HG03066 (cell line): ENCODE measurements at regions not wholly inside any gene's neighbourhood (a gene's known extent, or its start where the extent isn't known, plus 50 kb on each side); places are given as distances from the start of the nearest gene placed in this dataset.

Experiments used
- ATAC-seq: cut with Tn5 transposase; IDR thresholded peaks from one replicate; pipeline ENCODE4 v1.9.1; 2021; ENCODE audit warnings: low read depth; ENCODE audit not compliant: unreplicated experiment

DNA sequence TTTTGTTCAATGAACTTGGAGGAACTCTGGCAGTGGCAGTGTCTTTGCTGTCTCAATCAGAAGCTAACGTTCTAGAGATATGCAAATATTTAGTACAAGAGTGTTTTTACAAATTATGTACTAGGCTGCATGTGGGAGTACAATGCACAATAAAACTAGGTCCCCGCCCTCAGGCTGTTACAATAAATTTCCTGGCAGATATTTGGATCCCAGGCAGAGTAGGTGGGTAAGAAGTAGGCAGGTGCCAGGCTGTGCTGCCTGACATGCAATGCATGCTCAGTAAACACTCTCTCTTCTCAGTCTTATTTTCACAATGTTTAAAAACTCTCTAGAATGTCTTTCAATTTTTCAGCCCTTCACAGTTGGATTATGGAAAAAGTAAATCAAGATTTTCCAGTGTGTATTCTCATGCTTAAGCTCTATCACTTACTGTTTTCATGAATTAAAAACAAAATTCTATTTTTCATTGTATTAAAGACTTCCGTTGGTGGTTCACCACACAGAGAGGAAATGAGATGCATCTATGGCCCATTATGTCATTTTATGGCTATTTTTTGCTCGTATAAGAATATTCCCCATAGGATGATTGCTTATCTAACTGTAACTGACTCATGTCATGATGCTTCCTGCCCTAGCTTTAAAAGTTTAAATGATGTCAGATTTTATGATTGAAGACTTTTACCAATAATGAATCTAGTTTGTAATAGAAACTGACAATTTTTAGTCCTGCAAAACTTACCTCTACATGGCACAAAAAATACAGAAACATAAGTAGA, 346.1 kb downstream of the RND3 start:
- ATAC-seq = no peak

DNA sequence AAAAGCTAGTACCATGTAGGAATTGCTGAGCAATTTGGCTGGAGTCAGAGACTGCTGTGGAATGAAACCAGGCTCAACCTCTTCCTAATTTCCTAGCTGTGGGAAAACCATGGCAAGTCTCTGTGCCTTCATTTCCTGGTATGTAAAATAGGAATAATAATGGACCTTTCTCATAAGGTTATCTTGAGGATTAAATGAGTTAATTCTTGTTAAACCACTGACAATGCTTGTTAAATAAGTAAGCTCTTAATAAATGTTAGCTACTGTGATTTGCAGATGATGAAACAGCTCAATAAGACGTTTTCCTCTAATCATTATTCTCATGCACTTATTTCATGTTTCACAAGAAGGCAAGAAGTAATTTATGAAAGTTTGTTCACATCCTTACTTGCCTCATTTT, 346.7 kb downstream of the RND3 start:
- no peak for ATAC-seq

DNA sequence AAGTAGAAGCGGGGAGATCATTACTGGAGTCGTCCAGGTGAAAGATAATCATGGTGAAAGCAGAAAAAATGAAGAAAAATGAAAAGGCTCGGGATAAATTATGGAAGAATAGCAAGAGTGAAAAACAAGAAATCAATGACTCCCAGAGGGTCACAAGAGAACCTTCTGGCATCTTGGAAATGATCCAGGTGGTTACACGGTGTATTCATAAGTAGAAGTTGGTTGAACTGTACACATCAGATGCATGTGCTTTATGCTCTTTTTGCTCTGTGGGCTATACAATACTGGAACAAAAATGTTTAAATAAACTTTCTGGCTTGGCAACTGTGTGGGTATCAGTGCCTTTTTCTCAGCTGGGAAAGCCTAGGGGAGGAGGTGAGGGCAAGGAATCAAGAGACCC, 348.9 kb downstream of the RND3 start:
- no peak for ATAC-seq

DNA sequence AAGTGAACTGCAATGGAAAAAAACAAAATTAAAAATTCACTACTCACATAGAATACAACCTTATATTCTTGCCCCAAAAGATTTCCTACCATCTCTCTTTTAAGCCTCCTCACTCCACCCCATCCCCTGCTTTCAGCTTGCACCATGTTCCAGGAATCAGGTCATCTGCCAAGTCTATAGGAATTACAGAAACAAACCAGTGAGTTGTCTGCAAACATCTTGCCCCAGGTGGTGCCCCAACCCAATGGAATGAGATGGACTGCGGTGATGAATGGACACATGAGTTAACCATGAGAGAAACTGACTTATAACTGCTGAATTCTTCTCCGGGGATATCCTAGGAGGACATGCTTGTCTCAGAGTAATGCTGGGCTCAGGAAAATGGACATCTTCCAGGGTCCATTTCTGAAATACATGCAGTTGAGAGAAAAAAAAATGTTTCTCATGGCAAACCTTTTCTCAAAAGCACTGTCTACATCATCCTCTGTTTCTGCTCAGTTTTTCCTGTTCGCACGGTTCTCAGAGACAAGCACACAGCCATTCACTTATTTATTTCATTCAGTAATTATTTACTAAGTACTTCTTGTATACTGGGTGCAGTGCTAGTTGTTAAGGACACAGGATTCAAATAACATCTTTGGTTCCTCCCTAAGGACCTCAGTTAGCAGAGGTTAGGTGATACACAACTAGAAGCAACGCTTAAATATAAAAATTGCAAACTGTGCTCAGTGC, 350.0 kb downstream of the RND3 start:
- no peak for ATAC-seq

DNA sequence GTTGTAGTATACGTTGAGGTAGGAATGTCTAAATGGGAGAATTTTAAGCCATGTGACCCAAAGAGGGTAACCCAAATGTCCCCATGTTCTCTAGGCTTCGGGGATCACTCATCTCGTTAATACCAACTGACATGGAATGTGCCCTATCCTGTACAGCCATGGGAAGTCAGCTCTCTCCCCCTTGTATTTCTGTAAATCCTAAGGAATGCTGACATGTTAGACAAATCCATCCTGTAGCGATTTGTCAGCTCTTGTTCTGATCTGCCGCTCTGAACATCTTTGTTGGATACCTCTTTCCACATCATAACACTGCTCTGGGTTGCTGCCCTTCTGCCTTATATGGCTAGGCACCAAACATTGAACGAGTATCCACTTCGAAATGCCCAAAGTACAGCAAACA, 350.6 kb downstream of the RND3 start:
- no peak for ATAC-seq

DNA sequence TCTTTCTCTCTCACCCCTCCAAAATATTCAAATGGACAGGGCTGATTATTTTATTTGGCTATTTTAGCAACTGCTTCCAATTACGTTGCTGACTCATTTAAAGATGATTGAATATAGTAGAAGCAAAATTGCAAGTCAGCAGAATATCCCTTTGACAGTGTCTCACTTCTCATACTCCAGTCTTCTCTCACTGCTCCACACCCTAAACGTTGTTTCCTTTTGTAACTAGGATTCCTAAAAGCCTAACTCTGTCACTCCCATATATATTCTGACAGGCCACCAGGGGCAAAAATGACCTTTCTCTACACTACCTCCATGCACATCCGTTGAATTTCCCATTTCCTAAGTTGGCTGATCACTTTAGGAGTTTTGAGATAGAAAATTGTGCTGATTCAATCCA, 351.1 kb downstream of the RND3 start:
- no peak for ATAC-seq

DNA sequence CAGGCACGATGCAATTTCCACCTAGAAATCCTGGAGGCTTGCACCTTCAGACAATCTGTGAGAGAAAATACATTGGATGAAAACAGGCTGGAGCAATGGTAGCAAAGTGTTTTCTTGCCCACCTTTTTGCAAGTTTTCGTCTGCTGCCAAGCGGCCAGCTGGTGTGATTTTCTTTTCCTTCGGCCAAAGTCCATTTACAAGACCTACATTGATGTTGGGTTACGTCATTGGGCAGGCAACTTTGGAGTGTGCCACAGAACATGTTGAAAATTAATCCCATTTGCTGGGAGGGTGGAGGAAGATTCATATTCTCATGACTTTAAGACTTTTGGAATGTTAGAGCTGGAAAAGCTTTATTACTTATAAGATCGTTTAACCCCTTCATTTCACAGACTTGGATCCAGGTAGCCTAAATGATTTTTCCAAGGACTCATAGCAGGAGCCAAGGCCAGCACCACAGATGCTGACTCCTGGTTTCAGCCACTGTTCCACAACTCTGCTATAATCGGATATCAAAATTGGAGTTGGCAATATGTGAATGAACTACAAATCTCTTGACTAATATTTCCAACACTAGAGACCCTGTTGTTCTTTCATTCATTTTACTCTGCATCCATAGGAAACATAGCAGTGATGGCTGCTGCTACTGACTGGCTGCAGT, 352.1 kb downstream of the RND3 start:
- no peak for ATAC-seq

DNA sequence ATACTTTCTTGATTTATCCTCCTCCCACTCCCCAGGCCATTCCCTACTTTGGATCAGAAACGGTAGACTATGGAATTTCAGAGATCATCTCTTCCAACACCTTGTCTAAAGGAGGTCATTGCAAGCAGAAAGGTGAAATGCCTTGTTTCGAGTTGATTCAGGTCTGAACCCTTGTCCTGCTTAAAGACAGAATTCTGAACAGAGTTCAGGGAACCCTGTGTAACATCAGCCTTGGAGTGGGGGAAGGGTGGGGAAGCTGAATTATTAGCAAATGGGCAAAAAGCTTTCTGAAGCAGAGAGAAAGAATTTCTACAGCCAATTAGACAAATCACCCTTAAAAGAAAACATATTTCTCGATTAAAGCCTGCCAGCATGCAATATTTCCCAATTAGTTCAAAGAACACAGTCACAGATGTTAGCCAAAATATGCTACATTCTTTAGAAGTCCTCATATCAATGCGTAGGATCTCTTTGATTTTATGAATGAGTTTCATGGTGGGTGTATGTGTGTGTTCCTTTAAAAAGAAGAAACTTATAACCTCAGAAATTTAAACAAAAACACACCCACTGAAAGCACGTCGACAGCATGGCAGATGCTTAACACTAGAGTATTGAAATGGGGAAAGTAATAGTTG, 353.1 kb downstream of the RND3 start:
- ATAC-seq = no peak

DNA sequence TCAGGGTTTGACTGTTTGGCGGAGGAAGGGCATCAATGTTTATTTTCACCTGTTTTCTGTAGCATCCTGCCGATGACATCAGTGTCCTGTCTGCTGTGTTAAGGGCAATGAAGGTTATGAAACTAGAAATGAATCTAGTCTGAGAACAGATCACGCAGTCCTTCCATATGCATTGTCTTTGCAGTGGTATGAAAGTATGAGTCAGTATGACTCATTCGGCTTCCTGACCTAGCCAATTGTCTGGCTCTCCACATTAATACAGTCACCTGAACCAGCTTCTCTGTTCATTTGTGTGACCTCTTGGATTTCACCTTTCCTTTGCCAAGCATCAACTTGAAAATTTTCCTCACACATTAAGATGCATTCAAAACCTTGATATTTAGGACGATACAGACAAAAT, 353.8 kb downstream of the RND3 start:
- peak; percentile 93 for ATAC-seq

DNA sequence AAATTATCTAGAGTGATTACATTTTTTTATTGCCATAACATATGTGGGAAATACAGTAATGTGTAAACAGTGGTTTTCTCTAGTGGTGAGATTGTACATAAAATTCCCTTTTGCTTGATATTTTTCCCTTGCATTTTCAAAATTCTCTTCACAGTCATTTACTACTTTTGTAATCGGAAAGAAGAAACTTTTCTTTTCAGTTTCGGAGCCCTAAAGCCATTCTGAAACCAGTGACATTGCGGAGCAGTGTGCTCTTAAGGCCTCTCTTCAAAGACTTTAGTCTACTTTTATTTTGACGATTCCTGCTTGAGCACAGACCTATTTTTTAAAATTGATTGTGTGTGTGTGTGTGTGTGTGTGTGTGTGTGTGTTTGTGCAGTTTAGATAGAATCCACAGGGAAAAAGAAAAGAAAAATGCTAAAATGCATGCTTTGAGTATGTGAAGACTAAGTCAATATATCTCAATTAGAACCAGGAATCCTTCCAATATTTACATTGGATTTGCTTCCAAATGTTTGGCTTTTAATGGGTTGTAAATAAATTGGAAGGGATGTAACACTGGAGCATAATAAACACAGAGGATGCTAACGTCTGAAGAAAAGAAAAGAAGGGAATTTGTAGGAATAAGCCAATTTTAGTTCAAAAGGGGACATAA, 357.4 kb downstream of the RND3 start:
- ATAC-seq = no peak

DNA sequence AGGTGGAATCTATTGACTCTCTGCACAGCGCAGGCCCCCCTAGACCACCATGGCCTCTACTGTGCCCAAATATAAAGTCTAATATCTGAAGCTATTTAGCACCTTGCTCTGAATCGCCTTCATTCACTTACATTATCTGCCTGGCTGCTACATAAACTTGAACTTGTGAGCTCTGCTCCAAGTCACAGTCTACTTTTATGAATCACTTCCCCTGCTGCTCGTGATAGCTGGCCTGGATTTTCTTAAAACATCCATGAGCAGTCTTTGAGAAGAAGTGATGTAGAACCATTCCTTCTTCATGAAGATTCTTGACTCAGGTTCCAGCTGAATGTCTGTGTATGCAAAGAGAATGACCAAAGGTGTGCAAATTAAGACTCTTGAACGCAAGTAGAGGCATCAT, 359.5 kb downstream of the RND3 start:
- ATAC-seq = no peak

DNA sequence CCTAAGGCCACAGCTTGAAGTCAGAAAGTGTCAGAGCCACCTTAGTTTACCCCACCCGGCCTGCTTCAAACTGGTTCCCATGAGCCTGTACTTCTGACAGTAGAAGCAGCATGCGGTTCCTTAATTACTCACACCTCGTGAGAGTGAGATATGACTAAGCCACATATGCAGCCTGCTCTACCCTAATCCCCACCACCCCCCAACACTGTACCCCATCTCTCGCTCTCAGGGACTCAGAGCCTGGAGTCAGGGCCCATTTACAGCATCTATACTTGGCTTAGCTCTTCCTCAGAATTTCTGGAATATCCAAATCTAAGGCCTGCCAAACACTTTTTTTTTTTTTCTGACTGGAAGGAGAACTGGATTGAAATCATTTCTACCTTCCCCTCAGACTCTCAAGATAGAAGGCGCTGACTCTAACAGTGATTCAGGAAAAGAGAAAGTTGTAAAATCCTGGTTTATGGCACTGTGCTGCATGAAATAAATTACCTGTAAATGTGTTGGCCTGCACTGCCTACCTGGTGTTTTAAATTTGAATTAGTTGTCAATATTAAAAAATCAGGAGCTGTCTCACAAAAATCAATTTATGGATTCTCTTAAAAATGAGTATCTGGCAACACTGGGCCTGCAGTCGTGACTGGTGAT, 360.0 kb downstream of the RND3 start:
- no peak for ATAC-seq

DNA sequence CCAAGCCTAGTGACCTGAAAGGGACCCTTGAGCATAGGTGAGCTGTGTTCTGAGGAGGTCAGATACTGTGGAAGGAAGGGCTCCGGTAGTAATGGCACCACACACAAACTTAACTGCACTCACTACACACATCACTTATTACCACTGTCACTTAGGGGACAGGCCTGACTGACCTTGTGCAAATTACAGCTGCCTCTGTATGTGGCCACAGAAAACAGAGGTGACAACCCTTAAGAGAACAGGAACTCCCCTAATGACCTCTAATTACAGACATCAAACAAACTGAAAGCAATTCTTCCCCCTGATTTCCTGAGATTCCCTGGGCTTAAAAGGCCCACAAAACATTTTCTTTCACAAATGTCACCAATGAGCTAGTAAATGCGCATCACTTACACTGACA, 360.6 kb downstream of the RND3 start:
- no peak for ATAC-seq

DNA sequence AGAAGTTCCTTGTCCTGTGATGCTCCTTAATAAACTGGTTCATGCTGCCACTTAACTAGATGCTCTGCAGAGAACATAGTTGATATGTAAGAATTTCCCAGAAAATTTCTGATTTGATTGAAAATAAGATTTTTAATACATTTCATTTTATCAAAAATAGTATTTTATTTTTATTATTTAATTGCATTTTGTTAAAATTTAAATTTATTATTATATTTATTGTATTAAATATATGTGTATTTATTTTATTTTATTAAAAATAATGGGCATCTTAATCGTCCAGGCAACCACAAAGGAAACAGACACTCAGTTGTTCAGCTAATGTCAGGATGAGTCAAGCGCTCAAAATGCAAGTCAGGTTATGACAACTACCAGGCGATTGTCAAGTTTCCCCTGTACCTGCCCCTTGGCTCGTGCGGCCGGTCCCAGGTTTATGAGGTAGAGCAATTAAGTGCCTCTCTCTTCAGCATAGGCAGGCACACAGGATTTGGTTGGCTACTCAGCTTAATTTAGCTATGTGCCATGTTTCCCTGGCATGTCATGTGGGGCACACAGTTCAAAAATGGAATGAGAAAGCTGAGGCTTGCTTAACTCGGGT, 361.2 kb downstream of the RND3 start:
- no peak for ATAC-seq

DNA sequence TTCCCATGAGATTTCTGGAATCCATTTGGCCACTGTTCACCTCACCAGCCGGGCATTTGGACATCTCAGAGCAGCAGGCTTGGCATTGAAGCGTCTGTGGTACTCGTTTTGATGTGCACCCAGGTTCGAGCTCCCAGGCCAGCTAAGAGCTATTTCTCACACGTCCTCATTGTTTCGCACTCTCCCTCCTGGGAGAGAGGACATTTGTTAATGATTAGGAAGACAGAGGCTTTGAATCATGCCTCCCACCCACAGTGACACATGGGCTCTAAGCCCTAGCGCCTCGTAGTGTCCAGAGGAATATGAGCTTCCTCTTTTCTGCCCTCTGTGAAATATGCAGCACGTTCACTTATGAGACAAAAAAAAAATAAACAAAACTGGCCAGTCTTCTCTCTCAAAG, 361.8 kb downstream of the RND3 start:
- ATAC-seq = no peak

DNA sequence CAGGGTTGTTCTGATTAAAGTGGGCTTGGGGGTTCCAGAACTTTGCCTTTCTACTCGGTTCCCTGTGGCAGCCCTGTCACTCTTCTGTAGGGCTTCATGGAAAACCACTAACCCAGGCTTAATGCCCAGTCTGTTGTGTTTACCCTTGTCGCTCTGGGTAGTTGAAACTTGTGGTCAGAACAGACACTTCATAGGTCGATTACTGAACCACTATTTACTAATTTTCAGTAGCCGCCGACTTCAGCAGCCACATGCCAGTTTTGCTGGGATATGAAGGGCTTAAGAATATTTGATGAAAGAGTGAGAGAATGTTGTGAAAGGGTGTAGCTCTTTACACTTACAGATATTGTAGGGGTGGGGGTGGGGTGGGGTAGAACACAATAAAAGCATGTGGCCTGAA, 362.3 kb downstream of the RND3 start:
- no peak for ATAC-seq

DNA sequence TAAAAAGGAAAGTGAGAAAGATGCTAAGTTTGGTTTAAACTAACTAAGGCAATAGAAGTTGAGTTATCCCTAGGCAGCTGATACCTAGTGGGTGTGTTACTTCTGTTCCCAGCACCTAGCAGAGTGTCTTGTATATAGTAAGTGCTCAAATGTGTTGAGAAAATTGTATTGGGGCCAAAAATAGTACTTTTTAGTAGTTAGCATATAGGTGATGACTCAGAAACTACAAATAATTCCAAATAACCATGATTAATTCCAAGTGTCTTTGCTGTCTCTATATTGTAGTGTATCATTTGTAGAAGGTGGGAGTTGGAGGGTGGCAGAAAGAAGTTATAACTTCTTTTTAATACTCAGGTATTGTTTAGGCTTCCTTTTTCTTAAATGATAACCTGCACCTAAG, 362.7 kb downstream of the RND3 start:
- no peak for ATAC-seq

DNA sequence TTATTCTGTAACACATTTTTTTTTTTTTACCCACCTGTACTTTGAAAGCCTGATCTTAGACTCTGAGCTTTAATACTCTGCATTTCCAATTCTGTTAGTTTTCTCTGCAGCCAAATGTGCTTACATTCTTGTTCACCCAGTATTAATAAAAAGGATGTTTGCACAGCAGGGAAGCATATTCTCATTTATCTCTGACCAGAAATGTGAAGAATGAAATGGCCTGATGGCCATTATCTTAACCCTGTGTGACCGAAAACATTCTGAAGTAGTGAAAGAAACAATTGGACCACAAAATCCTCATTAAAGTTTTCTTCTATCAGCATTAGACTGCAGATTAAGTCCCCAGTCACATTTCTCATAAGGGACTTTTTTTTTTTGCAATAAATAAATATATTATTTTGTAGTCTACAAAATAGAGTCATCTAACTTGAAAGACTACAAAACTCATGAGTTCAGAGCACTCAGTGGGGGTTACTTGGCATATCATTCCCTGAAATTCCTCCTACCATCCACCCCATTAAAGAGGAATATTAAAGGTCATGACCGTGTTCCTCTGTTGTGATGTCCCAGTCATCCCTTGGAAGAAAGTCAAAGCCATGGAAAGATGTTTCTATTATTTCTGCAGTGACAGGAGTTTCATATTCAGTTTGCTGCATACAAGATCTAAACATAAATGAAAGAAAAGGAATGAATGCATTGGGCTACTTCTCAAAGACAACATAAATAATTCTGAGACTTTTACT, 364.4 kb downstream of the RND3 start:
- no peak for ATAC-seq

DNA sequence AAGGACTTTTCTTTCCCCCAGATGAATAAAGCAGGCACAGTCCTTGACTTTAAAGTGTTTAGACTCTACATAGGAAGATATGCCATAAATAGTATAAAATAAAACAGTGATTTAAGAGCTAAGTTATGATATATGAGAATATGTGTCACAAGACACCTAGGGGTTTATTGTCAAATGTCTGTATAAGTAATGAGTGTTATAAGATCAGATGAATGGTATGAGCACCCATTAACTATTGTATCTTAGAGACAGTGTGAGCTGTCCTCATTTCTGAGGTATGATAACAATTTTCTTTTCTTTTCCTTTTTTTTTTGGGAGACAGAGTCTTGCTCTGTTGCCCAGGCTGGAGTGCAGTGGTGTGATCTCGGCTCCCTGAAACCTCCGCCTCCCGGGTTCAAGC, 365.3 kb downstream of the RND3 start:
- ATAC-seq = no peak
